Upper lobe of right lung (tissue), 1 donor: ENCODE measurements at regions not wholly inside any gene's neighbourhood (a gene's known extent, or its start where the extent isn't known, plus 50 kb on each side); places are given as distances from the start of the nearest gene placed in this dataset.

ENCODE experiments used
- ATAC-seq: fragments of 200-7000 bp; cut with Tn5 transposase; one replicate; pipeline ENCODE4 v1.9.1; 2020; ENCODE audit warnings: mild to moderate bottlenecking, moderate library complexity
- DNase-seq: peaks from one replicate; pipeline ENCODE4 v3.0.0-alpha.2; 2020
- H3K27ac ChIP-seq: fragments of 200-600 bp; one replicate; pipeline ENCODE4 v1.8.0; 2022
- H3K27me3 ChIP-seq: fragments of 200-600 bp; one replicate; pipeline ENCODE4 v1.8.0; 2022; ENCODE audit warnings: mild to moderate bottlenecking
- H3K36me3 ChIP-seq: fragments of 200-600 bp; one replicate; pipeline ENCODE4 v1.8.0; 2022
- H3K4me1 ChIP-seq: fragments of 200-600 bp; one replicate; pipeline ENCODE4 v1.8.0; 2022
- H3K4me3 ChIP-seq: fragments of 200-600 bp; one replicate; pipeline ENCODE4 v1.8.0; 2022; ENCODE audit warnings: mild to moderate bottlenecking
- H3K9me3 ChIP-seq: fragments of 200-600 bp; one replicate; pipeline ENCODE4 v1.8.0; 2022
- intact Hi-C: fragments of 100-400 bp; cut with DNase I; formaldehyde crosslinking; loops from one replicate; pipeline ENCODE4 v1.11.0; 2022
- TF ChIP-seq, protein P1 (sequence below): fragments of 200-600 bp; IDR thresholded peaks from one replicate; pipeline ENCODE4 v1.8.0; 2022; ENCODE audit warnings: antibody characterized with exemption
- donor health status: DM: no; HTN: yes; CAD: no; lungs with severe emphysema.

DNA sequence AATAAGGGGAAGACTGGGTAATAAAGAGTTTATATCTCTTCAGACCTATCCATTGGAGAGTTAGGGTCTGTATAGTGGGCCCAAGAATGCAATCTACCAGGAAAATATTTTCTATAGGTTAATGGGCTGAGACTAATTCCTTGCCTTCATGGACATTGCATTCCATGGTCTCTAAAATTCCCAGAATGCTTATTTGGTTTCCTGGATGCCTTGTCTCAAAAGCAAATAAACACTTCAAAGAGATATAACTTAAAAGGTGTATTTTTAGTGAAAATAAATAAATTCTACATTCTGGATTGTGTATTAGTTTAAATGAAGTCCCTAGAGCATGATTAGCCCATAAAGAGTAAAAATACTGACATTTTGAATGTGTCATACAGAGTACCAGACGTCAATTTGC is 550.1 kb upstream of the PKN2 start:
- intact Hi-C loops = no loop called here
- no peak overlapping the region for H3K27ac ChIP-seq
- H3K4me3 ChIP-seq = no peak overlapping the region
- TF ChIP-seq, protein P1, sequence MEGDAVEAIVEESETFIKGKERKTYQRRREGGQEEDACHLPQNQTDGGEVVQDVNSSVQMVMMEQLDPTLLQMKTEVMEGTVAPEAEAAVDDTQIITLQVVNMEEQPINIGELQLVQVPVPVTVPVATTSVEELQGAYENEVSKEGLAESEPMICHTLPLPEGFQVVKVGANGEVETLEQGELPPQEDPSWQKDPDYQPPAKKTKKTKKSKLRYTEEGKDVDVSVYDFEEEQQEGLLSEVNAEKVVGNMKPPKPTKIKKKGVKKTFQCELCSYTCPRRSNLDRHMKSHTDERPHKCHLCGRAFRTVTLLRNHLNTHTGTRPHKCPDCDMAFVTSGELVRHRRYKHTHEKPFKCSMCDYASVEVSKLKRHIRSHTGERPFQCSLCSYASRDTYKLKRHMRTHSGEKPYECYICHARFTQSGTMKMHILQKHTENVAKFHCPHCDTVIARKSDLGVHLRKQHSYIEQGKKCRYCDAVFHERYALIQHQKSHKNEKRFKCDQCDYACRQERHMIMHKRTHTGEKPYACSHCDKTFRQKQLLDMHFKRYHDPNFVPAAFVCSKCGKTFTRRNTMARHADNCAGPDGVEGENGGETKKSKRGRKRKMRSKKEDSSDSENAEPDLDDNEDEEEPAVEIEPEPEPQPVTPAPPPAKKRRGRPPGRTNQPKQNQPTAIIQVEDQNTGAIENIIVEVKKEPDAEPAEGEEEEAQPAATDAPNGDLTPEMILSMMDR = no peak
- H3K4me1 ChIP-seq = no peaks in the 10 kb centered on the region
- no peaks in the 10 kb centered on the region for H3K9me3 ChIP-seq
- DNase-seq (no peak), ATAC-seq (no peak)
- no peaks in the 10 kb centered on the region for H3K27me3 ChIP-seq
- H3K36me3 ChIP-seq = no peaks in the 10 kb centered on the region

DNA sequence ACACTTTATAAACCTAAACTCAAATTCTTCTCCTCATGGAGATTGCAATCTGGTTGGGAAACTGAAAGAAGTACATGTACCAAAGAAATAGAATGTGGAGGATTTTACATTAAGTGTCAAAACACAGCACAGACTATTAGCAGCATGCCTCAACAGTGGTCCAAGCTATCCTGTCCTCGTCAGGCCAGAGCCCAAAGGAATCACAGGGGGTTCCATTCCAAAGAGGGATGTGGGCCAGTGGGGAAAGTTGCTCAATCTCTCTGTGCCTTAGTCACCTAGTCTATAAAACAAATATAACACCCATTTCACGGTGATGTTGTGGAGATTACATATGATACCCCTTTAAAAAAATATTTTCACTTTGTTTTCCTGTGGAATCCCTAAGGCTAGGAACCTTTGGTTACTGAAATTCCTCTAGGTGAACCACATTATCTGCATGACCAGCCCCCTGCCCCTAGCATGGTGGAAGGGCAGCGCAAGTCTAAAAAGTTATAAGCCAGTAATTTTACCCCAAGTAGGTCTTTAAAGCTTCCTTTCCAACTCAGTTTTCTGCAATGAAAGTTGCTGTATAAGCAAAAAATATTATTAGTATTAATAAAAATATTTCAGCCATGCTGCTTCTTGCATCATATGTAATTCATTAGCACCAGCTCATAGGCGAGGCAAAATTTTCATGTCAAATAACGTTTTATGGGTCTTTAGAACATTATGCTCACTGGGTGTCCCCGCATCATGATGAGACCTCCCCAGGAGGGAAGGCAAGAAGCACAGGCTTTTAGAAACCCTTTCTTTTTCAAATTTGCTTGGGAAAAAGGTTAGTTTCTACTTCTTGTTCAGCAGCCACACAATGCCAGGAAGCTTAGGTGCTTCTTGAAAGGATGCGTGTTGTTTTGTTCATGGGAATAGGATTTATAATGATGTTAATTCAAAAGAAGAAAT is 548.8 kb upstream of the PKN2 start:
- ATAC-seq = no peak
- H3K4me1 ChIP-seq = no peaks in the 10 kb centered on the region
- H3K4me3 ChIP-seq = no peak overlapping the region
- no peak for DNase-seq
- TF ChIP-seq, protein P1 = no peak
- no peaks in the 10 kb centered on the region for H3K36me3 ChIP-seq
- H3K27me3 ChIP-seq = no peaks in the 10 kb centered on the region
- no peak overlapping the region for H3K27ac ChIP-seq
- intact Hi-C loops = no loop called here
- no peaks in the 10 kb centered on the region for H3K9me3 ChIP-seq

DNA sequence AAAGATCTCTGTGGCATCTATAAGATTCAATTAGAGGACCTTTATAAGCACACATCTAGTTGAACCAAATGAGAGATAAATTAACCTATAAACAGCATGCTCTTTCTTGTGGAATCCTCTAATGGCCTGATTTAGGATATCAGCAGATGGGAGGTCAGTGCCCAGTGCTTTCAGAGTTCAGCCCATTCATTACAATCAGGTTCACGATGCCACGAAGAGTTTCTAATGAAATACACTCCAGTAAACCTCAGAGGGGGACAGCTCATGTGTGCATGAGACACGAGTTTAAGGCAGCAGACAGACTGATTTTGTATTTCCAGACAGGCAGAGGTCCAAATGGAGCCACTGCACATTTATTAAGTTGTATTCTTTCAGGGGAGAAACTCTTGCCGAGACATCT is 544.4 kb upstream of the PKN2 start:
- H3K9me3 ChIP-seq = no peaks in the 10 kb centered on the region
- H3K27me3 ChIP-seq = no peaks in the 10 kb centered on the region
- DNase-seq = no peak
- no peaks in the 10 kb centered on the region for H3K4me1 ChIP-seq
- no peak overlapping the region for H3K4me3 ChIP-seq
- TF ChIP-seq, protein P1 = no peak
- H3K36me3 ChIP-seq = no peaks in the 10 kb centered on the region
- no peak overlapping the region for H3K27ac ChIP-seq
- ATAC-seq = no peak
- intact Hi-C loops = no loop called here

DNA sequence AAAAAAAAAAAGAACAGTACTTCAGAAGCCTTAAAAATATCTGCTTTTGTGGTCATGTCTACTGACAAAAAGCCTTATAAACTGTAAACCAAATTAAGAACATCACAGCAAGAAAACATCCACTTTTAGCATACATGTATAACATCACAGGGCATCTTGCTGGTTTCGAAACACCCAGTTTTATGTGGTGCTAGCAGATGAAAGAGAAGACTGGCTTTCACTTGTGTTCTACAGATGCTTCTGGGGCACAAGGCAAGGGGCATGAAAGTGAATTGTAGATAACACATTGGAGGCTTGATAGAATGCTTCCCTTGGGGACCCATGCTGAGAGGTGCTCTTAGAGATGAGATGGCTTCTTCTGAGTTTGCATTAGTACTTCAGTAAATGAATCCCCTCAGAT is 543.7 kb upstream of the PKN2 start:
- H3K4me3 ChIP-seq = no peak overlapping the region
- ATAC-seq = no peak
- no peaks in the 10 kb centered on the region for H3K27me3 ChIP-seq
- H3K4me1 ChIP-seq = no peaks in the 10 kb centered on the region
- H3K27ac ChIP-seq = no peak overlapping the region
- DNase-seq = no peak
- no peaks in the 10 kb centered on the region for H3K9me3 ChIP-seq
- intact Hi-C loops = no loop called here
- no peaks in the 10 kb centered on the region for H3K36me3 ChIP-seq
- TF ChIP-seq, protein P1 = no peak

DNA sequence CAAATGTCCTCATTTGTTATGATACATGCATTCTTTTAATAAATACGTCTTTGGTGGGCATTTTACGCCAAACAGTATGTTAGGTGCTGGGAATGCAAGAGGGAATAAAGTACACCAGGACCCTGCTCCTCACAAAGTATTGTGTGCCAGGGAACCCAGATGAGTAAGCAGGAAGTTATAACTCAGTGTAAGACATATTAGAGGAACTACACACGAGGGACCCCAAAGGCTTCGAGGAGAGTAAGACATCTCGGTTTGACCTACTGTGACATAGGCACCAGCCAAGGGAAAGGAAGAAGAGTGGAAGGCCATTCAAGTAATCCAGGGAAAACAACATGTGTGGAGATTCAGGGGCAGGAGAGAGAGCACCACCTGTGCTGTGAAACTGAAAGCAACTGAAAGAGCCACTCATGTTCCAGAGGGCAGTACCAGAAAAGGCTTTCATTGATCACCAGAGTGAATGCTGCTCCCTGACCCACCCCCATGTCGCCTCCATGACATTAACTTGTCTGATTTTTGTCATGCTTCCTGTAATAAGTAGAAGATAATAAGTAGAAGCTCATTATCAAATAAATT is 542.5 kb upstream of the PKN2 start:
- Histone ChIP-seq H3K27me3 (no peaks in the 10 kb centered on the region), H3K4me3 (no peak overlapping the region), H3K4me1 (no peaks in the 10 kb centered on the region), H3K9me3 (no peaks in the 10 kb centered on the region), H3K27ac (no peak overlapping the region), H3K36me3 (no peaks in the 10 kb centered on the region)
- no peak for ATAC-seq
- intact Hi-C loops = no loop called here
- DNase-seq = no peak
- TF ChIP-seq, protein P1 = no peak
